Thymus (tissue), 11 donors: ENCODE measurements at regions not wholly inside any gene's neighbourhood (a gene's known extent, or its start where the extent isn't known, plus 50 kb on each side); places are given as distances from the start of the nearest gene placed in this dataset.
A peak's percentile ranks its signal among the peaks of the same experiment; 100 is the strongest.

ENCODE experiments used
- DNase-seq, 9 donors: peaks; one replicate each; pipeline ENCODE4 v3.0.0-alpha.2; 2013; ENCODE audit warnings: low spot score in 9 of 9, low read depth in 6 of 9, missing footprints in 1 of 9
- H3K27ac ChIP-seq, 2 donors: one replicate each; pipeline ENCODE4 v1.5.1; 2013; ENCODE audit warnings: control low read depth in 1 of 2, low read depth in 1 of 2, low read length in 1 of 2, mild to moderate bottlenecking in 1 of 2, moderate library complexity in 1 of 2
- H3K27me3 ChIP-seq, 2 donors: one replicate each; pipeline ENCODE4 v1.5.1; 2013; ENCODE audit warnings: low read length in 1 of 2; ENCODE audit not compliant: control insufficient read depth in 2 of 2, insufficient read depth in 1 of 2
- H3K36me3 ChIP-seq, 2 donors: one replicate each; pipeline ENCODE4 v1.5.1; 2013; ENCODE audit warnings: low read length in 1 of 2, mild to moderate bottlenecking in 1 of 2, moderate library complexity in 1 of 2; ENCODE audit not compliant: control insufficient read depth in 2 of 2, insufficient read depth in 2 of 2
- H3K4me1 ChIP-seq, 2 donors: one replicate each; pipeline ENCODE4 v1.5.1; 2013; ENCODE audit warnings: low read length in 2 of 2; ENCODE audit not compliant: control insufficient read depth in 2 of 2, insufficient read depth in 2 of 2
- H3K4me3 ChIP-seq, 2 donors: one replicate each; pipeline ENCODE4 v1.5.1; 2013; ENCODE audit warnings: low read length in 2 of 2, control low read depth in 1 of 2, mild to moderate bottlenecking in 1 of 2
- H3K9me3 ChIP-seq, 2 donors: one replicate each; pipeline ENCODE4 v1.5.1; 2013; ENCODE audit warnings: low read length in 1 of 2, mild to moderate bottlenecking in 1 of 2; ENCODE audit not compliant: control insufficient read depth in 2 of 2, insufficient read depth in 1 of 2
- WGBS: extraction: QIAGEN DNeasy Blood & Tissue Kit; methylation state at CpG from one replicate; pipeline ENCODE4 v1.1.7; 2013; 5-methylcytosine and 5-hydroxymethylcytosine counted together
- donor health status: healthy.

GRCh38 chr5:74257060-74257527 is 383.4 kb downstream of the ENC1 start:
- Histone ChIP-seq H3K4me3 (no peak overlapping the region), H3K36me3 (no peaks in the 10 kb centered on the region), H3K4me1 (peaks cover 2 to 10% of the 10 kb centered on the region in 2 donors), H3K27ac (no peak overlapping the region), H3K9me3 (peaks cover 0 to 4% of the 10 kb centered on the region in 2 donors), H3K27me3 (no peaks in the 10 kb centered on the region)
- no peak for DNase-seq
- 93% methylated on average over 5 of the region's 5 CpGs for WGBS

GRCh38 chr5:74255692-74256392 is 384.7 kb downstream of the ENC1 start:
- DNase-seq = no peak
- WGBS = 94% methylated on average over 6 of the region's 6 CpGs
- Histone ChIP-seq H3K4me1 (peaks cover 0 to 14% of the 10 kb centered on the region in 2 donors), H3K9me3 (peaks cover 0 to 4% of the 10 kb centered on the region in 2 donors), H3K4me3 (no peak overlapping the region), H3K27ac (no peak overlapping the region), H3K36me3 (no peaks in the 10 kb centered on the region), H3K27me3 (no peaks in the 10 kb centered on the region)

- Histone ChIP-seq H3K9me3 (no peaks in the 10 kb centered on the region), H3K4me3 (no peak overlapping the region), H3K36me3 (no peaks in the 10 kb centered on the region), H3K27me3 (no peaks in the 10 kb centered on the region), H3K4me1 (peaks cover 0 to 14% of the 10 kb centered on the region in 2 donors), H3K27ac (no peak overlapping the region)
- no peak for DNase-seq
- 95% methylated on average over 1 of the region's 1 CpG for WGBS
Observed at GRCh38 chr5:74254257-74254656, 386.3 kb downstream of the ENC1 start.

- Histone ChIP-seq H3K4me1 (peaks cover 0 to 6% of the 10 kb centered on the region in 2 donors), H3K4me3 (no peak overlapping the region)
- 95% methylated on average over 2 of the region's 2 CpGs for WGBS
Observed at GRCh38 chr5:74252044-74252443, 388.5 kb downstream of the ENC1 start.

GRCh38 chr5:74251141-74252035 is 389.1 kb downstream of the ENC1 start:
- Histone ChIP-seq H3K4me3 (no peak overlapping the region), H3K36me3 (no peaks in the 10 kb centered on the region), H3K9me3 (no peaks in the 10 kb centered on the region), H3K4me1 (peaks cover 0 to 4% of the 10 kb centered on the region in 2 donors), H3K27ac (no peak overlapping the region), H3K27me3 (no peaks in the 10 kb centered on the region)
- 83% methylated on average over 9 of the region's 9 CpGs for WGBS
- peak in 1 of 9 donors; percentile 6 for DNase-seq

More at GRCh38 chr5:74252044-74252443, 388.5 kb downstream of the ENC1 start:
- H3K27ac ChIP-seq = no peak overlapping the region
- H3K36me3 ChIP-seq = no peaks in the 10 kb centered on the region
- DNase-seq = no peak
- no peaks in the 10 kb centered on the region for H3K9me3 ChIP-seq
- no peaks in the 10 kb centered on the region for H3K27me3 ChIP-seq

GRCh38 chr5:74250304-74251102 is 390.0 kb downstream of the ENC1 start:
- no peaks in the 10 kb centered on the region for H3K27me3 ChIP-seq
- no peaks in the 10 kb centered on the region for H3K36me3 ChIP-seq
- H3K27ac ChIP-seq = no peak overlapping the region
- no peaks in the 10 kb centered on the region for H3K9me3 ChIP-seq
- no peak overlapping the region for H3K4me3 ChIP-seq
- WGBS = 79% methylated on average over 6 of the region's 6 CpGs
- DNase-seq = no peak
- peaks cover 0 to 4% of the 10 kb centered on the region in 2 donors for H3K4me1 ChIP-seq

- no peak overlapping the region for H3K27ac ChIP-seq
- no peaks in the 10 kb centered on the region for H3K36me3 ChIP-seq
- H3K9me3 ChIP-seq = no peaks in the 10 kb centered on the region
- H3K27me3 ChIP-seq = no peaks in the 10 kb centered on the region
- no peak for DNase-seq
- H3K4me1 ChIP-seq = peaks cover 0 to 4% of the 10 kb centered on the region in 2 donors
- no peak overlapping the region for H3K4me3 ChIP-seq
Observed at GRCh38 chr5:74248576-74248975, 392.0 kb downstream of the ENC1 start.

GRCh38 chr5:74244406-74244805 is 396.1 kb downstream of the ENC1 start:
- Histone ChIP-seq H3K9me3 (no peaks in the 10 kb centered on the region), H3K27ac (no peak overlapping the region), H3K4me1 (peaks cover 0 to 2% of the 10 kb centered on the region in 2 donors), H3K4me3 (no peak overlapping the region), H3K27me3 (no peaks in the 10 kb centered on the region), H3K36me3 (no peaks in the 10 kb centered on the region)
- no peak for DNase-seq
- WGBS = 96% methylated on average over 3 of the region's 3 CpGs
